ENCODE measurements at regions not wholly inside any gene's neighbourhood (a gene's known extent, or its start where the extent isn't known, plus 50 kb on each side); places are given as distances from the start of the nearest gene placed in this dataset.

- TF ChIP-seq POLR2A (IDR thresholded peaks at IDR 0.05; ENCODE audit: low read length) (no peak), GATA1 (IDR thresholded peaks at IDR 0.05; ENCODE audit: low read depth, low read length) (no peak)
Observed at GRCh38 chr13:22423261-22423660, 752.4 kb downstream of the FGF9 start.
